ENCODE measurements at regions not wholly inside any gene's neighbourhood (a gene's known extent, or its start where the extent isn't known, plus 50 kb on each side); places are given as distances from the start of the nearest gene placed in this dataset.

- no peak for ATAC-seq
Measured at GRCh38 chr1:114318961-114319360, 165.3 kb upstream of the SYT6 start.

GRCh38 chr1:114316204-114316603, 162.5 kb upstream of the SYT6 start:
- no peak for ATAC-seq
- intact Hi-C loops (cut with DNase I) = no loop called here

More at GRCh38 chr1:114318961-114319360, 165.3 kb upstream of the SYT6 start:
- no peak for DNase-seq
- intact Hi-C loops (cut with DNase I) = no loop called here

GRCh38 chr1:114315631-114316030, 162.0 kb upstream of the SYT6 start:
- intact Hi-C loops (cut with DNase I) = no loop called here
- DNase-seq (no peak), ATAC-seq (no peak)

More at GRCh38 chr1:114316204-114316603, 162.5 kb upstream of the SYT6 start:
- no peak for DNase-seq

- DNase-seq (no peak), ATAC-seq (no peak)
- intact Hi-C loops (cut with DNase I) = no loop called here
Measured at GRCh38 chr1:114314576-114314975, 160.9 kb upstream of the SYT6 start.

GRCh38 chr1:114314098-114314497, 160.4 kb upstream of the SYT6 start:
- DNase-seq (no peak), ATAC-seq (no peak)
- intact Hi-C loops (cut with DNase I) = no loop called here

- ATAC-seq = peak; percentile 38 to 64
- intact Hi-C loops (cut with DNase I) = no loop called here
- DNase-seq = no peak
Measured at GRCh38 chr1:114310695-114311271, 157.1 kb upstream of the SYT6 start.

- intact Hi-C loops (cut with DNase I) = no loop called here
- no peak for DNase-seq
- no peak for ATAC-seq
Measured at GRCh38 chr1:114302821-114303220, 149.2 kb upstream of the SYT6 start.

GRCh38 chr1:114299331-114299975, 145.8 kb upstream of the SYT6 start:
- intact Hi-C loops (cut with DNase I) = no loop called here
- ATAC-seq (peak in 1 of 2 donors; percentile 27), DNase-seq (no peak)

- intact Hi-C loops (cut with DNase I) = no loop called here
- ATAC-seq (no peak), DNase-seq (no peak)
Measured at GRCh38 chr1:114298008-114298407, 144.3 kb upstream of the SYT6 start.

- ATAC-seq (no peak), DNase-seq (no peak)
- intact Hi-C loops (cut with DNase I) = no loop called here
Measured at GRCh38 chr1:114296413-114296812, 142.7 kb upstream of the SYT6 start.

GRCh38 chr1:114295321-114295720, 141.7 kb upstream of the SYT6 start:
- ATAC-seq (no peak), DNase-seq (no peak)
- intact Hi-C loops (cut with DNase I) = no loop called here

- ATAC-seq (no peak), DNase-seq (no peak)
- intact Hi-C loops (cut with DNase I) = no loop called here
Measured at GRCh38 chr1:114292835-114293234, 139.2 kb upstream of the SYT6 start.

GRCh38 chr1:114292194-114292593, 138.5 kb upstream of the SYT6 start:
- ATAC-seq (no peak), DNase-seq (no peak)
- intact Hi-C loops (cut with DNase I) = no loop called here

GRCh38 chr1:114290776-114291175, 137.1 kb upstream of the SYT6 start:
- ATAC-seq (no peak), DNase-seq (no peak)
- intact Hi-C loops (cut with DNase I) = no loop called here

GRCh38 chr1:114290341-114290740, 136.7 kb upstream of the SYT6 start:
- intact Hi-C loops (cut with DNase I) = no loop called here
- ATAC-seq (no peak), DNase-seq (no peak)

GRCh38 chr1:114289824-114290223, 136.2 kb upstream of the SYT6 start:
- ATAC-seq (no peak), DNase-seq (no peak)
- intact Hi-C loops (cut with DNase I) = loop anchor here in 1 of 2 donors (5.0 kb wide), 1 partner anchor 308 kb away; no protein-coding TSS in a partner anchor

- intact Hi-C loops (cut with DNase I) = loop anchor here in 1 of 2 donors (5.0 kb wide), 1 partner anchor 307 kb away; no protein-coding TSS in a partner anchor
- DNase-seq = no peak
- no peak for ATAC-seq
Measured at GRCh38 chr1:114289306-114289705, 135.6 kb upstream of the SYT6 start.

GRCh38 chr1:114286960-114287359, 133.3 kb upstream of the SYT6 start:
- ATAC-seq (no peak), DNase-seq (no peak)
- intact Hi-C loops (cut with DNase I) = loop anchor here in 1 of 2 donors (5.0 kb wide), 1 partner anchor 305 kb away; no protein-coding TSS in a partner anchor

- DNase-seq (no peak), ATAC-seq (no peak)
- intact Hi-C loops (cut with DNase I) = loop anchor here in 1 of 2 donors (5.0 kb wide), 1 partner anchor 304 kb away; no protein-coding TSS in a partner anchor
Measured at GRCh38 chr1:114286179-114286578, 132.5 kb upstream of the SYT6 start.

GRCh38 chr1:114282751-114283403, 129.2 kb upstream of the SYT6 start:
- ATAC-seq = peak; percentile 97 to 98
- intact Hi-C loops (cut with DNase I) = loop anchor here in 1 of 2 donors (1.0 to 5.0 kb wide), 2 partner anchors 305 to 446 kb away; no protein-coding TSS in a partner anchor
- DNase-seq = peak; percentile 89
